Ascending aorta (tissue), 2 donors: ENCODE measurements at regions not wholly inside any gene's neighbourhood (a gene's known extent, or its start where the extent isn't known, plus 50 kb on each side); places are given as distances from the start of the nearest gene placed in this dataset.

Experiments used
- DNase-seq, 2 donors: peaks; one replicate each; pipeline ENCODE4 v3.0.0-alpha.2; 2019; ENCODE audit warnings: low spot score in 2 of 2
- H3K27ac ChIP-seq, 2 donors: fragments of 200-600 bp; sonication (generic); one replicate each; pipeline ENCODE4 v1.5.1; 2016 to 2017; ENCODE audit warnings: mild to moderate bottlenecking in 1 of 2
- H3K27me3 ChIP-seq: fragments of 200-600 bp; sonication (generic); one replicate; pipeline ENCODE4 v1.5.1; 2017
- H3K36me3 ChIP-seq, 2 donors: fragments of 200-600 bp; sonication (generic); one replicate each; pipeline ENCODE4 v1.5.1; 2016
- H3K4me1 ChIP-seq, 2 donors: fragments of 200-600 bp; sonication (generic); one replicate each; pipeline ENCODE4 v1.5.1; 2016 to 2017; ENCODE audit warnings: mild to moderate bottlenecking in 1 of 2
- H3K4me3 ChIP-seq, 2 donors: fragments of 200-600 bp; sonication (generic); one replicate each; pipeline ENCODE4 v1.5.1; 2016 to 2017; ENCODE audit warnings: mild to moderate bottlenecking in 1 of 2
- H3K9me3 ChIP-seq, 2 donors: fragments of 200-600 bp; sonication (generic); one replicate each; pipeline ENCODE4 v1.5.1; 2016
- intact Hi-C: fragments of 100-400 bp; cut with DNase I; formaldehyde crosslinking; loops from one replicate; pipeline ENCODE4 v1.15.1; 2023
- TF ChIP-seq, protein P1 (sequence below), 3 experiments: fragments of 200-600 bp in 2 of 3; fragments of 450-650 bp in 1 of 3; sonication (generic) in 2 of 3; IDR thresholded peaks; one replicate each; pipeline ENCODE4 v1.5.1; 2016 to 2019; ENCODE audit warnings: antibody characterized with exemption in 3 of 3, mild to moderate bottlenecking in 1 of 3, moderate library complexity in 1 of 3

DNA sequence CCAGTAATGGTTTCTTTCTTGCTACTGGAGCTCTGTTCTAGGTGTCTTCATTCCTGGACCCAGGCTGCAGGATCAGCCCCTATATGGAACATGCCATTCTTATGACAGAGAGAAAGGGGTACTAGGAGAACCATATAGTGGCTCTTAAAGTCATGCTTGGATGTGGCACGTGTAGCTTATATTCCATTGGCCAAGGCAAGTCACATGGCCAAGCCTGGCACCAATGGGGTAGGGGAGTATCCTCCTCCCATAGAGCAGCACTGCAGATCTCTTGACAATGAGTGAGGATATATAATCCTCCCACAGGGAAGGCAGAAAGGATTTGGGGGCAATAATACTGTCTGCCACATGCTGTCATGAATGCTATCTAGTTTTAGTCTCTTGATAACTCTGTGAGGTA, 193.3 kb downstream of the PALM2AKAP2 start:
- intact Hi-C loops: no loop called here
- H3K4me3 ChIP-seq: no peak overlapping the region
- TF ChIP-seq, protein P1, sequence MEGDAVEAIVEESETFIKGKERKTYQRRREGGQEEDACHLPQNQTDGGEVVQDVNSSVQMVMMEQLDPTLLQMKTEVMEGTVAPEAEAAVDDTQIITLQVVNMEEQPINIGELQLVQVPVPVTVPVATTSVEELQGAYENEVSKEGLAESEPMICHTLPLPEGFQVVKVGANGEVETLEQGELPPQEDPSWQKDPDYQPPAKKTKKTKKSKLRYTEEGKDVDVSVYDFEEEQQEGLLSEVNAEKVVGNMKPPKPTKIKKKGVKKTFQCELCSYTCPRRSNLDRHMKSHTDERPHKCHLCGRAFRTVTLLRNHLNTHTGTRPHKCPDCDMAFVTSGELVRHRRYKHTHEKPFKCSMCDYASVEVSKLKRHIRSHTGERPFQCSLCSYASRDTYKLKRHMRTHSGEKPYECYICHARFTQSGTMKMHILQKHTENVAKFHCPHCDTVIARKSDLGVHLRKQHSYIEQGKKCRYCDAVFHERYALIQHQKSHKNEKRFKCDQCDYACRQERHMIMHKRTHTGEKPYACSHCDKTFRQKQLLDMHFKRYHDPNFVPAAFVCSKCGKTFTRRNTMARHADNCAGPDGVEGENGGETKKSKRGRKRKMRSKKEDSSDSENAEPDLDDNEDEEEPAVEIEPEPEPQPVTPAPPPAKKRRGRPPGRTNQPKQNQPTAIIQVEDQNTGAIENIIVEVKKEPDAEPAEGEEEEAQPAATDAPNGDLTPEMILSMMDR (IDR thresholded peaks at IDR 0.05): no peak
- no peak for DNase-seq
- H3K27me3 ChIP-seq: no peaks in the 10 kb centered on the region
- peaks cover 0 to 24% of the 10 kb centered on the region in 2 donors for H3K4me1 ChIP-seq
- no peaks in the 10 kb centered on the region for H3K36me3 ChIP-seq
- no peaks in the 10 kb centered on the region for H3K9me3 ChIP-seq
- H3K27ac ChIP-seq: no peak overlapping the region

DNA sequence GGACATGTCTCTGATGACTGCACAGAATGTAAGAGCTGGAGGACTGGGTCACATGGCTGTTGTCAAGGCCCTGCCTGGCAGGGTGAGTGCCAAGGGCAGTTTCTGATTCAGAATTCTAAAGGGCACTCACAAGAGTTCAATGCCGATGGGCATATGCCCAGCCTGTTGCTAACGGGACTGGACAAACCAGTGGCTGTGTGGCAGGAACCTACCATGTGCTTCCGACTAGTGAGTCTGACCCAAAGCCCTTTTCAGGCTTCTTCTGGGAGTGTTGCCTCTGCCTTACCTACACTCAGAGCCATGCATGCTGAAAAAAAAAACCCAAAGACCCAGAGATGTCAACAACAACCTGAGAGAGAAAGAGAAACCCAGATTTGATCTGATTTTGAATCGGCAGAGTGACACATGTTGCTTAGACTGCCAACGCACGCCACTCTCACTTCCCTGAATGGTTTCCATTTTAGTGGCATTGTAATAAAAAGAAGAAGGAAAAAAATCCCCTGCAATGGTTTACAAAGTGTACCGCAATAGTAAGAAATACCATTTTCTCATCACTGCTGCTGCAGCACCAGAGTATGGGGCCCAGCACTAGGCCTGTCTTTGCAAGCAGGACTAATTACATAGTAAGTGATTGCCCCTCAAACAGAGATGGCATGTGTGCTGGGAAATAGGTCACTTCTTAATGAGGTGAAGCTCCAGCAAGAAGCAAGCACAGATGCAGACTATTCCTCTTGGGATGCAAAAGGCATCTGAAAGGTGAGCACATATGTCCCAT, 194.3 kb downstream of the PALM2AKAP2 start:
- H3K4me1 ChIP-seq: peaks cover 0 to 17% of the 10 kb centered on the region in 2 donors
- H3K4me3 ChIP-seq: no peak overlapping the region
- no peaks in the 10 kb centered on the region for H3K36me3 ChIP-seq
- no peak for DNase-seq
- no peaks in the 10 kb centered on the region for H3K27me3 ChIP-seq
- TF ChIP-seq, protein P1 (IDR thresholded peaks at IDR 0.05): no peak
- intact Hi-C loops: no loop called here
- no peak overlapping the region for H3K27ac ChIP-seq
- H3K9me3 ChIP-seq: no peaks in the 10 kb centered on the region

DNA sequence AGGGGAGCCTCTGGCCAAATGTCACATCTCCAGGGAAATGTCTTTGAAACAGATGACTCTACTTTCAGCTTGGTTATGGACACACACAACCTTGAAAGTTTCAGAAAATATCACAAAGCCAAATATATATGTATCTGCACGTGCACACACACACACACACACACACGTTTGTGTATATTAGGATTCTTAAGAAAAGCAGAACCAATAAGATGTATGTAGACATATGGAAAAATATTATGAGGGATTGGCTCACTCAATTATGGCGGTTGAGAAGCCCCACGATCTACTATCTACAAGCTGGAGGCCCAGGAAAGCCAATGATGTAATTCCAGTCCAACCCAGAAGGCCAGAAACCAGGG, 194.9 kb downstream of the PALM2AKAP2 start:
- Histone ChIP-seq H3K9me3 (no peaks in the 10 kb centered on the region), H3K27ac (peak overlapping the region in 1 of 2 donors; percentile 11), H3K36me3 (no peaks in the 10 kb centered on the region), H3K27me3 (no peaks in the 10 kb centered on the region), H3K4me3 (no peak overlapping the region), H3K4me1 (peaks cover 0 to 15% of the 10 kb centered on the region in 2 donors)
- DNase-seq: no peak
- intact Hi-C loops: no loop called here
- TF ChIP-seq, protein P1 (IDR thresholded peaks at IDR 0.05): no peak

DNA sequence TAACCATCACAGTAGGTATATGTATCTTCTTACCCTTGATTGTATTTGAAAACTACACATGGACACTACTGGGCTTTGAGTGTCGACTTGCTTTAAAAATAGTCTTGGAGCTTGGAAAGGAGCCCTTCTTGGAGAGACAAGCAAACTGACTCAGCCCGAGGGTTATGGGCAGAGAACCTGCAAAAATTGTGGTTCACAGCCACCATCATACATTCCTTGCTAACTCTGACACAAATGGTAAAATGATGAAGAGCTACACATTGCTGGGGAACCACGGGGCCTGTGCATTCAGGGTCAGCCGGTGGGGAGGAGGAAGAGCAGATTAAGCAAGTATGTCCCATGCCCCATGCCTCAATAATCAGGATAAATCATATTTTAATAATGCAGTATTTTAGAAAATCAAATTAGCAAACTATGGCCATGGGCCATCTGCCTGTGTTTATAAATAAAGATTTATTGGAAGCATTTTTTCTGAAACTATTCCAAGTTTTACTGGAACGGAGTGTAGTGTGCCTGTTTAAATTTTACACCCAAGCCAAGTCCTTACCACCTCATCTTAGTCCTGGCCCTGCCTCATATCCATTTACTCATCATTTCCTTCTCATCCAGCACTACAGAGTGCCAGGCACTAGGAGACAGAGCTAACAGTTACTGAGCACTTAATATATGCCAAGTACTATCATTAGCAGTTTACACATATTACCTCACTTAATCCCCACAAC, 195.7 kb downstream of the PALM2AKAP2 start:
- no peaks in the 10 kb centered on the region for H3K27me3 ChIP-seq
- intact Hi-C loops: no loop called here
- peaks cover 0 to 15% of the 10 kb centered on the region in 2 donors for H3K4me1 ChIP-seq
- peak overlapping the region in 1 of 2 donors; percentile 54 for H3K27ac ChIP-seq
- TF ChIP-seq, protein P1 (IDR thresholded peaks at IDR 0.05): no peak
- H3K9me3 ChIP-seq: no peaks in the 10 kb centered on the region
- DNase-seq: no peak
- H3K36me3 ChIP-seq: no peaks in the 10 kb centered on the region
- H3K4me3 ChIP-seq: no peak overlapping the region

DNA sequence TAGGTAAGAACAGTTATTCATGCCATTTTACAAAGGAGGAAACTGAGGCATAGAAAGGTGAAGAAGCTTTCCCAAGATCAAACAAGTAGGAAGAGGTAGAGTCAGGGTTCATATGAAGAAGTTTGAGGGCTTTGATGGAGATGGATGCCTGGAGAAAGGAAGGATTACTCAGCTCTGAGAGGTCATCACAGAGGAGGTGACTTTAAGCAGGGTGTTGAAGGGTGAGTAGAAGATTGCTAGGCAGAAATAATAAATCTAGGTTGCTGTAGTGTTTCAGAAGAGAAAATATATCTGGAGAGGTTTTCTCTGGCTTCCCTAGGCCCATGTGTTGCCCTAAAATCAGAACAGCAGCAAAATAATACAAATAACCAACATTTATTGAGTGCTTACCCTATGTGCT, 196.3 kb downstream of the PALM2AKAP2 start:
- H3K36me3 ChIP-seq: no peaks in the 10 kb centered on the region
- TF ChIP-seq, protein P1 (IDR thresholded peaks at IDR 0.05): no peak
- intact Hi-C loops: no loop called here
- peaks cover 0 to 15% of the 10 kb centered on the region in 2 donors for H3K4me1 ChIP-seq
- H3K27me3 ChIP-seq: no peaks in the 10 kb centered on the region
- peak overlapping the region in 1 of 2 donors; percentile 54 for H3K27ac ChIP-seq
- H3K4me3 ChIP-seq: no peak overlapping the region
- no peaks in the 10 kb centered on the region for H3K9me3 ChIP-seq
- no peak for DNase-seq
